CD4-positive, alpha-beta T cell treated with Interleukin-15 for 1 hour (primary cell): ENCODE measurements at regions not wholly inside any gene's neighbourhood (a gene's known extent, or its start where the extent isn't known, plus 50 kb on each side); places are given as distances from the start of the nearest gene placed in this dataset.
"Not testable (repeated sequence)": the region's sequence is repeated elsewhere in the genome, so short reads cannot be mapped to it uniquely, and the experiment has no call there.

Experiments used
- DNase-seq: peaks from one replicate; pipeline ENCODE4 v3.0.0-alpha.2; 2020

- no peak for DNase-seq
These were observed 999.0 kb downstream of the BRD1 start for GRCh38 chr22:48828688-48829087.

GRCh38 chr22:48827904-48828555, 999.6 kb downstream of the BRD1 start:
- no peak for DNase-seq

DNA sequence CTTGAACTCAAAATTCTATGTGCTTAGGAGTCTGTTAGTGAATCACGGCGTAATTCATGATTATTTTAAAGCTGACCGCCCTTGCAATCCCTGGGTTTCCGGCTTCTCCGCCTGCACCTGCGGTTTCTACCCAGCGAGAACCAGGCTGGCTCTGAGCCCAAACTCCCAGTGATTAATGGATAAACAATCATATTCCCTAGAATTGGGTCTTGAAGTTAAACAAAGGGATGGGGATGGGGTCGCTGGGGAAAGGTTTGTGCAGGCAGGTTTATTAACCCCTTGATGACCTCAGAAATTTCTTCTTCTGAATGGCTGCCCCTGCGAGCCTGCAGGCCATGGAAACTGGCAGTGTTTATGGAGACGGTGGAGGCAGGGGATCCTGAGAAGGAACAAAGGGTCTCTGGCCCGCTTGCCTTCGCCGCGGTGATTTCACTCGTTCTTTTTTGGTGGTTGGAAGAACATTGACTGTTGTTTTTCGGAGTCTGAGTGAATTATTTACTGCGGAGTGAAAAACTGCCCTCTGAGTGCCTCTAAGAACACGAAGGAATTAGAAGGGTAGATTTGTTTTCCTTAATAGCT, 1000.3 kb downstream of the BRD1 start:
- no peak for DNase-seq

- no peak for DNase-seq
These were observed 1001.1 kb downstream of the BRD1 start for GRCh38 chr22:48826546-48826945.

GRCh38 chr22:48825802-48826520, 1001.7 kb downstream of the BRD1 start:
- DNase-seq = no peak

GRCh38 chr22:48824712-48825651, 1002.7 kb downstream of the BRD1 start:
- DNase-seq = no peak

- no peak for DNase-seq
These were observed 1003.7 kb downstream of the BRD1 start for GRCh38 chr22:48823941-48824340.

- DNase-seq = no peak
These were observed 1005.1 kb downstream of the BRD1 start for GRCh38 chr22:48822278-48823233.

- no peak for DNase-seq
These were observed 1005.9 kb downstream of the BRD1 start for GRCh38 chr22:48821727-48822126.

DNA sequence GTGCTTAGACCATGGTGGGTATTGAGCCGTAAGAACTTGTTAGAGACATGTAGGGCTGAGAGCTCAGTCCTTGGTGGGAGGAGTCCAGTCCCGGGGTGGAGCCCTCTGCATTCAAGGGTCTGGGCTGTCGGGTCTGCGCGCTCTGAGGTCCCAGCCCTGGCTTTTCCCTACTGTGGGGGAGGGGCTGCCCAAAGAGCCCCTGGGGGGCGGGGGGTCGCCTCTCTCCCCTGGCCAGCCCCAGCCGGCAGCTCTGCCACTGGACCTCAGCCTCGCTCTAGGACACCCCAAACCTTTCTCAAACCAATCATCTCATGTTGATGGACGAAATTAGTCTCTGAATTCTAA, 1006.4 kb downstream of the BRD1 start:
- no peak for DNase-seq

GRCh38 chr22:48820481-48821345, 1007.0 kb downstream of the BRD1 start:
- DNase-seq = peak; percentile 1

GRCh38 chr22:48819961-48820360, 1007.7 kb downstream of the BRD1 start:
- peak; percentile 3 for DNase-seq

GRCh38 chr22:48819232-48819631, 1008.4 kb downstream of the BRD1 start:
- DNase-seq = no peak

GRCh38 chr22:48817491-48817890, 1010.2 kb downstream of the BRD1 start:
- not testable (repeated sequence) for DNase-seq

- DNase-seq = no peak
These were observed 1015.8 kb downstream of the BRD1 start for GRCh38 chr22:48811885-48812284.

DNA sequence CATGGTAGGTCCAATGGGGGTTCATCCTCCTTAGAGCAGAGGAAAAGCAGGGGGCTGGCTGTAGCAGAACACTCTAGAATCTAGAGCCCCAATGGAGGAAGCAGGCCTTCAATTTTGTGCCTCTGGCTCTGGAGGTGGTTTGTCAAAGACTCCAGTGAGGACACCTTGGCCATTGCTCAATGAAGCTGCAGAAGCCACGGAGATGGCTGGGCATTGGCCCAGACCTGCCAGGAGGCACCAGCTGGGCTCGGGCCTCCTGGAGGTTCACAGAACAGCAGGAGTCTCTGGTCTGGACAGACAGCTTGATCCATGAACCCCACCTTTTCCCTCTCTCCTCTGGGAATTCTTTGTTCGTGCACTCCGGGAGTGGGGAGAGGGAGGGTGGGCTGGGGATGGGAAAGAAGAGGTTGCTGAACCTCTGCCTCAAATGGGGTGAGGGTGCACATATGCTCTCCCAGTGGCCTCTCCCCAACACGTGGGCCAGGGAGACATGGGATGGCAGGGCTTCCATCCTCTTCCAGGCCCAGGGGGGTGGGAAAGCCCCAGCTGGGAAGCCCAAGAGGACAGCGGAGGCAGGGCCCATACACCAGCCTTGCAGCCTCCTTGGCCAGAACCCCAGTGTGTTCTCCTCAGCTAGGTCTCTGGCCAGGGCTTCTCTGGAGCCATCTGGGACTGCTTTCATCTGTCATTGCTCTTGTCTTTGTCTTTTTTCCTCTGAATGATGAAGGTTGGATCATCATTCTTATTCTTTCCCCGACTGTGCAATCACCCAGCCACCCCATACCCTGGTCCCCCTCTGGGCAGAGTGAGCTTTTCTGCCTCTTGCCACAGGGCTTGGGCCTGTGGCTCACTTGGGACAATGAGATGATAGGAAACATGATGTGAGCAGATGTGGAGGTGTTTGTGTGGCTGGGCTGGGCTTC, 1019.4 kb downstream of the BRD1 start:
- DNase-seq = no peak

GRCh38 chr22:48807155-48807554, 1020.5 kb downstream of the BRD1 start:
- DNase-seq = no peak

- DNase-seq = no peak
These were observed 1021.4 kb downstream of the BRD1 start for GRCh38 chr22:48806227-48806781.

- no peak for DNase-seq
These were observed 1022.2 kb downstream of the BRD1 start for GRCh38 chr22:48805516-48805915.
